ENCODE measurements at regions not wholly inside any gene's neighbourhood (a gene's known extent, or its start where the extent isn't known, plus 50 kb on each side); places are given as distances from the start of the nearest gene placed in this dataset.

DNA sequence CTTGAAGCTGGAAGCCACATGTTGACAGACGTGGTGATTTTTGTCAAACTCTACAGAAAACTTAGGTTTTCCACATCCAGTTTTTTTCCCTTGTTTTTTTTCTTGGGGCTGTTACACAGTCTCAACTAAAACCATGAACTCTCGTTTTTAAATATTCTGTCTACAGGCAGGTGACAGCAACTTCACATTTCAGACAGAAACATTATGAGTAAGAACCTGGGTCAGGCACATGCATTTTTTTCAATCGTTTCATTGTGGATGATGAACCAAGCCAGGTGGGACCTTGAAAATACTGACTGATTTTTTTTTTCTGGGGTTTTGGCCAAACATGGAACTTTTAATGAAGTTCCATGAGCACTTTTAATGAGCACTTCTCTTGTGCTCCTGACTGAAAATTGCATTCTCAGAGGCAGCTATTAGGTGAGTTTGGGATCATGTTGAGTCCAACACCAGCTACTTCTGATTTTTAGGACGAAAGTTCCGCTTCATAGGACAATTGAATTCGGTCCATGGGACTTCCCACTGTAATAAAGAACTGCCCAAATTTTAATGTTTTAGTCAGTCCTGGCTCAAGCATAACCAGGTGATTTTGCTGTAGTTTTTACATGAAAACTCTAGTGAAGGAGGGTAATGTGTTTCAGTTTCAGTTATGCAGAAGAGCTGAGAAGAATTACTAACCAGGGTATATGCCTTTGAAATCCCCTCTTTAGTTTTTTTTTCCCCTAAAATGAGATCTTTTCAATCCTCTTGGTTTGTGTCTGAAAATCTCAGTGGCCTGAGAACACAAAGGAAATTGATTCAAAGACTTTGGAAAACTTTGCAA lies 93.2 kb upstream of the ADAMTS16 start:
- no peaks in the 10 kb centered on the region for H4K20me1 ChIP-seq (ENCODE audit: control insufficient read depth, insufficient read depth, low read length, poor library complexity, severe bottlenecking)

GRCh38 chr5:5050801-5051200 lies 89.3 kb upstream of the ADAMTS16 start:
- Mint-ChIP-seq H3K27ac (no peak overlapping the region), H3K9me3 (ENCODE audit: insufficient read depth) (no peaks in the 10 kb centered on the region), H3K4me3 (no peak overlapping the region), H3K4me1 (no peaks in the 10 kb centered on the region), H3K27me3 (no peaks in the 10 kb centered on the region)
- Histone ChIP-seq H3K36me3 (replicated peaks in 1 of 2; ENCODE audit: control extremely low read depth in 1 of 2, control insufficient read depth in 1 of 2, extremely low read depth in 1 of 2, insufficient read depth in 2 of 2, low read length in 1 of 2) (no peaks in the 10 kb centered on the region), H2AFZ (ENCODE audit: insufficient read depth, low read depth, low read length, poor library complexity, severe bottlenecking) (no peak overlapping the region), H3K4me3 (ENCODE audit: control extremely low read depth in 1 of 5, extremely low read depth in 1 of 5, insufficient read depth in 1 of 5, low read depth in 2 of 5, low read length in 4 of 5) (no peak overlapping the region), H3K79me2 (ENCODE audit: control insufficient read depth, insufficient read depth, low read length) (no peaks in the 10 kb centered on the region), H3K4me1 (ENCODE audit: control insufficient read depth in 2 of 2, insufficient read depth in 2 of 2, low read length in 2 of 2) (no peaks in the 10 kb centered on the region), H3K4me2 (replicated peaks; ENCODE audit: low read depth, low read length, poor library complexity, severe bottlenecking) (no peak overlapping the region), H3K9ac (ENCODE audit: low read length) (no peak overlapping the region), H3K9me3 (ENCODE audit: control extremely low read depth in 1 of 3, control insufficient read depth in 2 of 3, insufficient read depth in 1 of 3, low read length in 2 of 3) (peaks cover 0 to 10% (median 0%) of the 10 kb centered on the region in 3 donors), H4K20me1 (ENCODE audit: control insufficient read depth, insufficient read depth, low read length, poor library complexity, severe bottlenecking) (no peaks in the 10 kb centered on the region), H3K27me3 (replicated peaks in 1 of 4; ENCODE audit: control extremely low read depth in 1 of 4, control insufficient read depth in 3 of 4, insufficient read depth in 4 of 4, low read length in 3 of 4) (no peaks in the 10 kb centered on the region), H3K27ac (ENCODE audit: low read length in 2 of 2) (no peak overlapping the region)
- ATAC-seq (ENCODE audit: low read depth) (no peak), DNase-seq (no peak)
- 47% methylated on average over 2 of the region's 3 CpGs for WGBS (ENCODE audit: insufficient coverage)
- ChIA-PET POLR2A (no interaction called here), CTCF (no interaction called here)
- TF ChIP-seq, protein P1, sequence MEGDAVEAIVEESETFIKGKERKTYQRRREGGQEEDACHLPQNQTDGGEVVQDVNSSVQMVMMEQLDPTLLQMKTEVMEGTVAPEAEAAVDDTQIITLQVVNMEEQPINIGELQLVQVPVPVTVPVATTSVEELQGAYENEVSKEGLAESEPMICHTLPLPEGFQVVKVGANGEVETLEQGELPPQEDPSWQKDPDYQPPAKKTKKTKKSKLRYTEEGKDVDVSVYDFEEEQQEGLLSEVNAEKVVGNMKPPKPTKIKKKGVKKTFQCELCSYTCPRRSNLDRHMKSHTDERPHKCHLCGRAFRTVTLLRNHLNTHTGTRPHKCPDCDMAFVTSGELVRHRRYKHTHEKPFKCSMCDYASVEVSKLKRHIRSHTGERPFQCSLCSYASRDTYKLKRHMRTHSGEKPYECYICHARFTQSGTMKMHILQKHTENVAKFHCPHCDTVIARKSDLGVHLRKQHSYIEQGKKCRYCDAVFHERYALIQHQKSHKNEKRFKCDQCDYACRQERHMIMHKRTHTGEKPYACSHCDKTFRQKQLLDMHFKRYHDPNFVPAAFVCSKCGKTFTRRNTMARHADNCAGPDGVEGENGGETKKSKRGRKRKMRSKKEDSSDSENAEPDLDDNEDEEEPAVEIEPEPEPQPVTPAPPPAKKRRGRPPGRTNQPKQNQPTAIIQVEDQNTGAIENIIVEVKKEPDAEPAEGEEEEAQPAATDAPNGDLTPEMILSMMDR (IDR thresholded peaks at IDR 0.05), result no peak
- TF ChIP-seq EZH2 (IDR thresholded peaks at IDR 0.05; ENCODE audit: borderline replicate concordance, insufficient read depth, low read depth, low read length, poor library complexity, severe bottlenecking), result no peak
- intact Hi-C loops (cut with micrococcal nuclease), result no loop called here

More for the DNA sequence above, 93.2 kb upstream of the ADAMTS16 start:
- H3K4me1 ChIP-seq (ENCODE audit: control insufficient read depth in 2 of 2, insufficient read depth in 2 of 2, low read length in 2 of 2), result no peaks in the 10 kb centered on the region
- POLR2A ChIA-PET, result no interaction called here
- no peak overlapping the region for H2AFZ ChIP-seq (ENCODE audit: insufficient read depth, low read depth, low read length, poor library complexity, severe bottlenecking)
- Mint-ChIP-seq H3K4me1 (no peaks in the 10 kb centered on the region), H3K9me3 (ENCODE audit: insufficient read depth) (no peaks in the 10 kb centered on the region), H3K4me3 (no peak overlapping the region), H3K27ac (no peak overlapping the region), H3K27me3 (no peaks in the 10 kb centered on the region)
- H3K36me3 ChIP-seq (replicated peaks in 1 of 2; ENCODE audit: control extremely low read depth in 1 of 2, control insufficient read depth in 1 of 2, extremely low read depth in 1 of 2, insufficient read depth in 2 of 2, low read length in 1 of 2), result no peaks in the 10 kb centered on the region
- no peaks in the 10 kb centered on the region for H3K79me2 ChIP-seq (ENCODE audit: control insufficient read depth, insufficient read depth, low read length)
- TF ChIP-seq EZH2 (IDR thresholded peaks at IDR 0.05; ENCODE audit: borderline replicate concordance, insufficient read depth, low read depth, low read length, poor library complexity, severe bottlenecking), result no peak
- TF ChIP-seq, protein P1 (IDR thresholded peaks at IDR 0.05), result no peak
- intact Hi-C loops (cut with micrococcal nuclease), result no loop called here
- H3K9ac ChIP-seq (ENCODE audit: low read length), result no peak overlapping the region
- no peak overlapping the region for H3K4me2 ChIP-seq (replicated peaks; ENCODE audit: low read depth, low read length, poor library complexity, severe bottlenecking)
- CTCF ChIA-PET, result no interaction called here
- peaks cover 0 to 10% (median 0%) of the 10 kb centered on the region in 3 donors for H3K9me3 ChIP-seq (ENCODE audit: control extremely low read depth in 1 of 3, control insufficient read depth in 2 of 3, insufficient read depth in 1 of 3, low read length in 2 of 3)
- DNase-seq (no peak), ATAC-seq (ENCODE audit: low read depth) (no peak)
- no peak overlapping the region for H3K27ac ChIP-seq (ENCODE audit: low read length in 2 of 2)
- H3K4me3 ChIP-seq (ENCODE audit: control extremely low read depth in 1 of 5, extremely low read depth in 1 of 5, insufficient read depth in 1 of 5, low read depth in 2 of 5, low read length in 4 of 5), result no peak overlapping the region
- no peaks in the 10 kb centered on the region for H3K27me3 ChIP-seq (replicated peaks in 1 of 4; ENCODE audit: control extremely low read depth in 1 of 4, control insufficient read depth in 3 of 4, insufficient read depth in 4 of 4, low read length in 3 of 4)
- WGBS (ENCODE audit: insufficient coverage), result 58% methylated on average over 4 of the region's 6 CpGs
